ENCODE measurements at regions not wholly inside any gene's neighbourhood (a gene's known extent, or its start where the extent isn't known, plus 50 kb on each side); places are given as distances from the start of the nearest gene placed in this dataset.

- Histone ChIP-seq H3K9ac (ENCODE audit: low read length) (no peak overlapping the region), H3K27ac (ENCODE audit: low read depth, low read length) (no peak overlapping the region), H3K79me2 (ENCODE audit: insufficient read depth, low read length) (no peaks in the 10 kb centered on the region), H3K36me3 (ENCODE audit: control insufficient read depth in 1 of 2, insufficient read depth in 2 of 2, low read length in 2 of 2) (no peaks in the 10 kb centered on the region), H3K4me1 (ENCODE audit: control insufficient read depth in 1 of 2, insufficient read depth in 2 of 2, low read length in 2 of 2) (no peaks in the 10 kb centered on the region), H3K9me2 (ENCODE audit: insufficient read depth) (no peaks in the 10 kb centered on the region), H3K4me2 (ENCODE audit: low read length) (no peak overlapping the region), H2AFZ (ENCODE audit: low read depth, low read length, poor library complexity, severe bottlenecking) (no peak overlapping the region), H3K27me3 (ENCODE audit: insufficient read depth, low read length) (no peaks in the 10 kb centered on the region), H3K9me3 (ENCODE audit: control insufficient read depth in 1 of 2, insufficient read depth in 1 of 2, low read depth in 1 of 2, low read length in 2 of 2) (peaks cover 48 to 56% of the 10 kb centered on the region in 2 experiments; a peak in 2 of 4 replicates), H4K20me1 (ENCODE audit: insufficient read depth) (no peaks in the 10 kb centered on the region), H3K4me3 (replicated peaks in 1 of 2; ENCODE audit: low read depth in 1 of 2, low read length in 2 of 2) (no peak overlapping the region)
- POLR2A ChIA-PET, result no interaction called here
- DNase-seq (ENCODE audit: low read depth, low spot score) (no peak), ATAC-seq (no peak)
- intact Hi-C loops (cut with micrococcal nuclease), result no loop called here
- RAD21 ChIA-PET (ENCODE audit: low non-redundant PET in 1 of 2, low total read pairs in 2 of 2, uncharacterized antibody in 2 of 2, unreplicated experiment in 2 of 2), result no interaction called here
- no TSS peak for BruUV-seq (replicated peaks)
- CTCF ChIA-PET, result no interaction called here
- TF ChIP-seq SIN3A (IDR thresholded peaks at IDR 0.05; ENCODE audit: low read depth) (no peak), EZH2phosphoT487 (IDR thresholded peaks at IDR 0.05; ENCODE audit: borderline replicate concordance) (no peak), ATF3 (IDR thresholded peaks at IDR 0.05) (no peak), CEBPB (IDR thresholded peaks at IDR 0.05; ENCODE audit: low read depth) (no peak), ZNF274 (IDR thresholded peaks at IDR 0.05; ENCODE audit: low read depth, low read length) (no peak), SP1 (IDR thresholded peaks at IDR 0.05; ENCODE audit: low read depth) (no peak), POLR2AphosphoS5 (IDR thresholded peaks at IDR 0.05; ENCODE audit: low read depth, low read length) (no peak), EGR1 (IDR thresholded peaks at IDR 0.05; ENCODE audit: low read depth) (no peak)
Observed at GRCh38 chr10:108238261-108238660, 1073.8 kb upstream of the SORCS1 start.

- H3K4me1 ChIP-seq (ENCODE audit: control insufficient read depth in 1 of 2, insufficient read depth in 2 of 2, low read length in 2 of 2), result no peaks in the 10 kb centered on the region
- POLR2A ChIA-PET, result no interaction called here
- no peaks in the 10 kb centered on the region for H4K20me1 ChIP-seq (ENCODE audit: insufficient read depth)
- H3K9ac ChIP-seq (ENCODE audit: low read length), result no peak overlapping the region
- DNase-seq (ENCODE audit: low read depth, low spot score) (no peak), ATAC-seq (no peak)
- CTCF ChIA-PET, result no interaction called here
- H3K4me2 ChIP-seq (ENCODE audit: low read length), result no peak overlapping the region
- peaks cover 26 to 59% of the 10 kb centered on the region in 2 experiments; a peak in 2 of 4 replicates for H3K9me3 ChIP-seq (ENCODE audit: control insufficient read depth in 1 of 2, insufficient read depth in 1 of 2, low read depth in 1 of 2, low read length in 2 of 2)
- BruUV-seq (replicated peaks), result no TSS peak
- no peaks in the 10 kb centered on the region for H3K36me3 ChIP-seq (ENCODE audit: control insufficient read depth in 1 of 2, insufficient read depth in 2 of 2, low read length in 2 of 2)
- no peak overlapping the region for H2AFZ ChIP-seq (ENCODE audit: low read depth, low read length, poor library complexity, severe bottlenecking)
- no peaks in the 10 kb centered on the region for H3K79me2 ChIP-seq (ENCODE audit: insufficient read depth, low read length)
- no peaks in the 10 kb centered on the region for H3K27me3 ChIP-seq (ENCODE audit: insufficient read depth, low read length)
- intact Hi-C loops (cut with micrococcal nuclease), result no loop called here
- no peak overlapping the region for H3K27ac ChIP-seq (ENCODE audit: low read depth, low read length)
- no peak overlapping the region for H3K4me3 ChIP-seq (replicated peaks in 1 of 2; ENCODE audit: low read depth in 1 of 2, low read length in 2 of 2)
- no peaks in the 10 kb centered on the region for H3K9me2 ChIP-seq (ENCODE audit: insufficient read depth)
- RAD21 ChIA-PET (ENCODE audit: low non-redundant PET in 1 of 2, low total read pairs in 2 of 2, uncharacterized antibody in 2 of 2, unreplicated experiment in 2 of 2), result no interaction called here
- TF ChIP-seq EZH2phosphoT487 (IDR thresholded peaks at IDR 0.05; ENCODE audit: borderline replicate concordance) (no peak), CBX3 (IDR thresholded peaks at IDR 0.05; ENCODE audit: low read depth) (no peak), YY1 (IDR thresholded peaks at IDR 0.05; ENCODE audit: extremely low read depth, insufficient replicate concordance, low read depth, low read length) (no peak), SIN3A (IDR thresholded peaks at IDR 0.05; ENCODE audit: low read depth) (no peak), ELF1 (IDR thresholded peaks at IDR 0.05; ENCODE audit: borderline replicate concordance, low read depth) (no peak), CTCF (IDR thresholded peaks at IDR 0.05 in 2 of 3, conservative IDR thresholded peaks at IDR 0.05 in 1 of 3; ENCODE audit: borderline replicate concordance in 1 of 3, insufficient read depth in 1 of 3, low read depth in 2 of 3, low read length in 2 of 3) (no peak), SRF (IDR thresholded peaks at IDR 0.05; ENCODE audit: low read depth) (no peak), RAD21 (IDR thresholded peaks at IDR 0.05; ENCODE audit: low read depth) (no peak), ZFX (IDR thresholded peaks at IDR 0.05) (no peak), JUND (IDR thresholded peaks at IDR 0.05) (no peak), ATF3 (IDR thresholded peaks at IDR 0.05) (no peak), EZH2 (IDR thresholded peaks at IDR 0.05) (no peak), ZNF274 (IDR thresholded peaks at IDR 0.05; ENCODE audit: low read depth, low read length) (no peak), CEBPB (IDR thresholded peaks at IDR 0.05; ENCODE audit: low read depth) (no peak), SP1 (IDR thresholded peaks at IDR 0.05; ENCODE audit: low read depth) (no peak)
Observed at GRCh38 chr10:108230478-108231170, 1066.1 kb upstream of the SORCS1 start.

All from HCT116 (cell line).